Stimulated activated CD8-positive, alpha-beta memory T cell treated with anti-CD3 and anti-CD28 coated beads, Interleukin-2, amount 100 ng/mL, for 48 hours (primary cell): ENCODE measurements at regions not wholly inside any gene's neighbourhood (a gene's known extent, or its start where the extent isn't known, plus 50 kb on each side); places are given as distances from the start of the nearest gene placed in this dataset.

Experiments
- DNase-seq, 2 donors: peaks; one replicate each; pipeline ENCODE4 v3.0.0-alpha.2; 2020; ENCODE audit warnings: low read depth in 2 of 2

- DNase-seq = no peak
These were observed 292.5 kb upstream of the SHH start for GRCh38 chr7:156104501-156105336.

- DNase-seq = no peak
These were observed 290.0 kb upstream of the SHH start for GRCh38 chr7:156102267-156102666.

- DNase-seq = no peak
These were observed 289.1 kb upstream of the SHH start for GRCh38 chr7:156101355-156101754.

- no peak for DNase-seq
These were observed 287.8 kb upstream of the SHH start for GRCh38 chr7:156100086-156100485.

- no peak for DNase-seq
These were observed 286.8 kb upstream of the SHH start for GRCh38 chr7:156099085-156099484.

- DNase-seq = no peak
These were observed 284.7 kb upstream of the SHH start for GRCh38 chr7:156096771-156097538.

- peak in 1 of 2 donors; percentile 6 for DNase-seq
These were observed 283.8 kb upstream of the SHH start for GRCh38 chr7:156095908-156096539.

- no peak for DNase-seq
These were observed 282.3 kb upstream of the SHH start for GRCh38 chr7:156094350-156095146.

GRCh38 chr7:156092307-156092706, 280.0 kb upstream of the SHH start:
- no peak for DNase-seq

- no peak for DNase-seq
These were observed 279.3 kb upstream of the SHH start for GRCh38 chr7:156091519-156092080.

- DNase-seq = no peak
These were observed 278.7 kb upstream of the SHH start for GRCh38 chr7:156090988-156091387.

- DNase-seq = no peak
These were observed 277.0 kb upstream of the SHH start for GRCh38 chr7:156089222-156089621.

GRCh38 chr7:156088115-156088514, 275.9 kb upstream of the SHH start:
- no peak for DNase-seq

GRCh38 chr7:156082048-156083040, 270.1 kb upstream of the SHH start:
- no peak for DNase-seq

GRCh38 chr7:156080596-156080995, 268.3 kb upstream of the SHH start:
- no peak for DNase-seq

GRCh38 chr7:156080046-156080445, 267.8 kb upstream of the SHH start:
- no peak for DNase-seq

- DNase-seq = no peak
These were observed 266.9 kb upstream of the SHH start for GRCh38 chr7:156079156-156079555.

- no peak for DNase-seq
These were observed 262.8 kb upstream of the SHH start for GRCh38 chr7:156074982-156075615.

- DNase-seq = no peak
These were observed 261.8 kb upstream of the SHH start for GRCh38 chr7:156074084-156074483.
